ENCODE measurements at regions not wholly inside any gene's neighbourhood (a gene's known extent, or its start where the extent isn't known, plus 50 kb on each side); places are given as distances from the start of the nearest gene placed in this dataset.

DNA sequence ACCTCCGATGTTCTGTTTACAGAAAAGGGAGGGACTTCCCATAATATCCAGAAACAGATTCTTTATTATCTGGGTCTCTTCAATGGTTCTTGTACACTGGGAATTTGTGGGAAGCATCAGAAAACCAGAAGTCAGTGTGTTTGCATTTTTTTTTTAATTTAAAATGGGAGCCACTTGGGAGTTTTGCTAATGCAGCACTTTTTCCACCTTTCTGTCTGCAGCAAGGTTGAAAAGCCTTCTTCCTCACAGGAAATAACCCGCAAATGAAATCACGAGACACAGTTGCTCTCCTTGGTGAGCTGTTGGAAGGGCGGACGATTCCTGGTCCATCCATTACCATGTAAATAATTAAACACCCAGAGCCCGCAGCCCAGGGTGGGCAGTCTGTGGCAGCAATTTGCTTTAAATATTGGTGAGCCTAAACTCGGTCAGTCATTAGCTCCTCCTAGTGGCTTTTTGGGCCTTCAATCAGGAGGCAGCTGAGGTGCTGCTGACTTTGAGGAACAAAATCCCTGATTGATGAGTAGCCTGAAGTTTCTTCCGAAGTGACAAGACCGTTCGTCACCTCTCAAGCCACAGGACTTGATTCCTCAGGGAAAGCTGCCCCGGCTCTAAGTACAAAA, 471.5 kb downstream of the EPHA4 start:
- no peaks in the 10 kb centered on the region for H4K20me1 ChIP-seq (replicated peaks; ENCODE audit: control insufficient read depth, insufficient read depth, low read length)
- FAIRE-seq (no peak), DNase-seq (ENCODE audit: extremely low read depth in 1 of 4, low spot score in 3 of 4) (no peak), ATAC-seq (no peak)
- no peaks in the 10 kb centered on the region for H3K4me1 ChIP-seq (replicated peaks in 1 of 2; ENCODE audit: control insufficient read depth in 2 of 2, insufficient read depth in 2 of 2, low read length in 2 of 2)
- TF ChIP-seq L3MBTL2 (IDR thresholded peaks at IDR 0.05), result no peak
- no peak for TF ChIP-seq SIX5 (IDR thresholded peaks at IDR 0.05; ENCODE audit: borderline replicate concordance in 1 of 2, insufficient read depth in 1 of 2, low read depth in 1 of 2, low read length in 2 of 2)
- TF ChIP-seq, protein P1, sequence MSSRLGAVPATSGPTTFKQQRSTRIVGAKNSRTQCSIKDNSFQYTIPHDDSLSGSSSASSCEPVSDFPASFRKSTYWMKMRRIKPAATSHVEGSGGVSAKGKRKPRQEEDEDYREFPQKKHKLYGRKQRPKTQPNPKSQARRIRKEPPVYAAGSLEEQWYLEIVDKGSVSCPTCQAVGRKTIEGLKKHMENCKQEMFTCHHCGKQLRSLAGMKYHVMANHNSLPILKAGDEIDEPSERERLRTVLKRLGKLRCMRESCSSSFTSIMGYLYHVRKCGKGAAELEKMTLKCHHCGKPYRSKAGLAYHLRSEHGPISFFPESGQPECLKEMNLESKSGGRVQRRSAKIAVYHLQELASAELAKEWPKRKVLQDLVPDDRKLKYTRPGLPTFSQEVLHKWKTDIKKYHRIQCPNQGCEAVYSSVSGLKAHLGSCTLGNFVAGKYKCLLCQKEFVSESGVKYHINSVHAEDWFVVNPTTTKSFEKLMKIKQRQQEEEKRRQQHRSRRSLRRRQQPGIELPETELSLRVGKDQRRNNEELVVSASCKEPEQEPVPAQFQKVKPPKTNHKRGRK (tag; IDR thresholded peaks at IDR 0.05), result no peak
- TF ChIP-seq RBM25 (IDR thresholded peaks at IDR 0.05; ENCODE audit: low read depth, low read length, severe bottlenecking), result no peak
- TF ChIP-seq, protein P2, sequence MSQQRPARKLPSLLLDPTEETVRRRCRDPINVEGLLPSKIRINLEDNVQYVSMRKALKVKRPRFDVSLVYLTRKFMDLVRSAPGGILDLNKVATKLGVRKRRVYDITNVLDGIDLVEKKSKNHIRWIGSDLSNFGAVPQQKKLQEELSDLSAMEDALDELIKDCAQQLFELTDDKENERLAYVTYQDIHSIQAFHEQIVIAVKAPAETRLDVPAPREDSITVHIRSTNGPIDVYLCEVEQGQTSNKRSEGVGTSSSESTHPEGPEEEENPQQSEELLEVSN (IDR thresholded peaks at IDR 0.05; ENCODE audit: borderline replicate concordance in 1 of 2, extremely low read depth in 1 of 2, insufficient read depth in 1 of 2, insufficient read length in 1 of 2, low read depth in 1 of 2, low read length in 1 of 2, poor library complexity in 1 of 2, severe bottlenecking in 1 of 2), result no peak
- TF ChIP-seq PHB2 (IDR thresholded peaks at IDR 0.05; ENCODE audit: low read depth), result no peak
- no peak for TF ChIP-seq TAF15 (IDR thresholded peaks at IDR 0.05; ENCODE audit: low read depth, low read length)
- TF ChIP-seq HSF4 (CRISPR knock-in tag; IDR thresholded peaks at IDR 0.05; ENCODE audit: borderline replicate concordance), result no peak
- no TSS peak for BruUV-seq (replicated peaks)
- no peaks in the 10 kb centered on the region for H3K27me3 ChIP-seq (ENCODE audit: control insufficient read depth in 2 of 2, insufficient read depth in 2 of 2, low read length in 2 of 2)
- ChIA-PET POLR2A (no interaction called here), CTCF (ENCODE audit: low intra/inter-chr PET ratio) (no interaction called here)
- H3K9me1 ChIP-seq (ENCODE audit: control insufficient read depth, insufficient read depth, low read length), result no peaks in the 10 kb centered on the region
- no peak overlapping the region for H2AFZ ChIP-seq (ENCODE audit: low read depth, low read length)
- no peak overlapping the region for H3K9ac ChIP-seq (ENCODE audit: insufficient read depth in 1 of 2, low read depth in 2 of 2, low read length in 2 of 2)
- no peaks in the 10 kb centered on the region for H3K36me3 ChIP-seq (ENCODE audit: control insufficient read depth, insufficient read depth, low read length)
- no peak overlapping the region for H3K27ac ChIP-seq (ENCODE audit: extremely low read depth, low read depth, low read length)
- intact Hi-C loops (cut with micrococcal nuclease) (no loop called here), in situ Hi-C loops (cut with MboI) (no loop called here)
- no peaks in the 10 kb centered on the region for H3K9me3 ChIP-seq (replicated peaks; ENCODE audit: control insufficient read depth, insufficient read depth, low read depth, low read length)
- no peak overlapping the region for H3K4me3 ChIP-seq
- 0% methylated on average over 10 of the region's 11 CpGs for WGBS (ENCODE audit: insufficient coverage, low coverage, missing lambda C conversion rate)
- H3K79me2 ChIP-seq (ENCODE audit: control insufficient read depth, insufficient read depth, low read length), result no peaks in the 10 kb centered on the region
- H3K4me2 ChIP-seq (ENCODE audit: insufficient read depth, low read length), result no peak overlapping the region

Measured in K562 (cell line).